Nephron (organoid): ENCODE measurements at regions not wholly inside any gene's neighbourhood (a gene's known extent, or its start where the extent isn't known, plus 50 kb on each side); places are given as distances from the start of the nearest gene placed in this dataset.

Experiments
- H3K27ac Mint-ChIP-seq, 3 experiments: 2 replicates each; pipeline ENCODE4 v1.8.0; 2020; ENCODE audit warnings: mixed read lengths in 3 of 3, mild to moderate bottlenecking in 2 of 3, moderate library complexity in 1 of 3
- H3K27me3 Mint-ChIP-seq: 2 replicates; pipeline ENCODE4 v1.8.0; 2021; ENCODE audit warnings: low read depth, mild to moderate bottlenecking, moderate library complexity, mixed read lengths
- H3K36me3 Mint-ChIP-seq: 2 replicates; pipeline ENCODE4 v1.8.0; 2020; ENCODE audit warnings: low read depth, mixed read lengths
- H3K4me1 Mint-ChIP-seq: 2 replicates; pipeline ENCODE4 v1.8.0; 2020; ENCODE audit warnings: mixed read lengths
- H3K4me3 Mint-ChIP-seq, 3 experiments: 2 replicates each; pipeline ENCODE4 v1.8.0; 2020; ENCODE audit warnings: mild to moderate bottlenecking in 3 of 3, mixed read lengths in 3 of 3, moderate library complexity in 2 of 3
- H3K9me3 Mint-ChIP-seq: 2 replicates; pipeline ENCODE4 v1.8.0; 2020; ENCODE audit warnings: mixed read lengths
- TF ChIP-seq, protein P1 (sequence below), 3 experiments: fragments of 200-600 bp; sonication (generic); IDR thresholded peaks; one replicate each; pipeline ENCODE4 v1.5.0; 2021; ENCODE audit warnings: antibody characterized with exemption in 3 of 3; ENCODE audit not compliant: unreplicated experiment in 3 of 3

DNA sequence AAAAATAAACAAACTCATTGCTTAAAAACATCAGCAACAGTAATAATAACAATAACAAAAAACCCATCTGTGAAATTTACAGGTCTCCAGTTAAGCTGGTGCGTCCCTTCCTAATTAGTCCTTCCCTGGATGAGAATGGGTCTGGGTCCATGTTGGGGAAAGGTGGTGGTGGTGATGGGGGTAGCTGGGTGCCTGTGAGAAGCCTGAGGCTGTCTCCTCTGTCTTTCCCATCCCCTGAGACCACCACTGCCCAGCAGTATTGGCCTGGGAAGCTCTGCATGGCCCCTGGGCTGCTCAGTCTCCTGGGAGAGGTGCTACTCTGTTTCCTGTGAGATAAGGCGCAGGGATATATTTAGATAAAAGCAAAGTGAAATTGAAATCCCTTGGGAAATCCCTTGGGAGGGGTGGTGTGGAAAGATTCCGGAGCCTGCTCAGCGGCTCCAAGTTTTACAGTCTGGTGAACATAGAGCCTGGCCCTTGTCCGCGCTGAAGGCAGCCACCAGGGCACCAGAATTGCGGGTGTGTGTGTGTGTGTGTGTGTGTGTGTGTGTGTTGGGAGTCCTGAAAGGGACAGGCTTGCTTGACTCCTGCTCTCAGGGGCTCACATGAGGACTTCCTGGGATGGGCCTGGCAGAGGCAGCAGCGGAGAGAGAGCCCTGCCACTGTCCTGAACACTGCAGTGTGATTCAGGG is 150.2 kb downstream of the FOXD2 start:
- Mint-ChIP-seq H3K4me1 (peaks cover 10% of the 10 kb centered on the region), H3K36me3 (no peaks in the 10 kb centered on the region), H3K9me3 (no peaks in the 10 kb centered on the region), H3K27me3 (peaks cover 26% of the 10 kb centered on the region), H3K27ac (peak overlapping the region in 1 of 3 experiments; percentile 48), H3K4me3 (no peak overlapping the region)
- TF ChIP-seq, protein P1, sequence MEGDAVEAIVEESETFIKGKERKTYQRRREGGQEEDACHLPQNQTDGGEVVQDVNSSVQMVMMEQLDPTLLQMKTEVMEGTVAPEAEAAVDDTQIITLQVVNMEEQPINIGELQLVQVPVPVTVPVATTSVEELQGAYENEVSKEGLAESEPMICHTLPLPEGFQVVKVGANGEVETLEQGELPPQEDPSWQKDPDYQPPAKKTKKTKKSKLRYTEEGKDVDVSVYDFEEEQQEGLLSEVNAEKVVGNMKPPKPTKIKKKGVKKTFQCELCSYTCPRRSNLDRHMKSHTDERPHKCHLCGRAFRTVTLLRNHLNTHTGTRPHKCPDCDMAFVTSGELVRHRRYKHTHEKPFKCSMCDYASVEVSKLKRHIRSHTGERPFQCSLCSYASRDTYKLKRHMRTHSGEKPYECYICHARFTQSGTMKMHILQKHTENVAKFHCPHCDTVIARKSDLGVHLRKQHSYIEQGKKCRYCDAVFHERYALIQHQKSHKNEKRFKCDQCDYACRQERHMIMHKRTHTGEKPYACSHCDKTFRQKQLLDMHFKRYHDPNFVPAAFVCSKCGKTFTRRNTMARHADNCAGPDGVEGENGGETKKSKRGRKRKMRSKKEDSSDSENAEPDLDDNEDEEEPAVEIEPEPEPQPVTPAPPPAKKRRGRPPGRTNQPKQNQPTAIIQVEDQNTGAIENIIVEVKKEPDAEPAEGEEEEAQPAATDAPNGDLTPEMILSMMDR (IDR thresholded peaks at IDR 0.05; ENCODE audit: unreplicated experiment in 3 of 3) = no peak

DNA sequence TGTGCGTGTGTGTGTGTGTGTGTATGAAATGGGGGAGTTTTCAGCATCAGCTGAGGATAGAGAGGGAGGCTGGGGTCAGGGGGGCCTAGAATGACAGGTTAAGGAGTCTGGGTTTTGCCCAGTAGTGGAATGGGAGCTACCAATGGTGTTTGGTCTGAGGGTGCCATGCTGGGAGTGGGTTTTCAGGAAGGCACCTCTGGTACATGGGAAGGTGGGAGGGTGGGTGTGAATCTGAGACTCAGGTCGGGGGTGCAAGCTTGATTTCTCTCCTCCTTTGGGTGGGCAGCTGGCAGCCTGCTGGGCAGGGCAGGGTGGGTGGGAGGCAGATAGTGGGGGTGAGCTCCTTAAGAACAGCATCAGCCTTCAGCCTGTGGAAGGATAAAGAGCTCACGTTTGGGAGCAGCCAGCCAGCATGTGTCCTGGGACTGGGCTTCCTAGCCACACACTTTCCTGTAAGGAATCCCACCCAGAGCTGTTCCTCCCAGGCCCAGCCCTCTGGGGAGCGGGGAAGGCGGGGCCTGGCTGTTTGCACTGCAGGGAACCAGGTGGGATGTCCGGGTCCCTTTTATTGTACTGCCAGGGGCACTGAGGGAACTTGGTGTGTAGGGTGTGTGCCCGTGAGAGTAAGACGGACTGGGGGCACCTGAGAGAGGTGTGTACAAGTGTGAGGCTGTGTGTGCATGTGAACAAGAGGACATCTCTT is 152.8 kb downstream of the FOXD2 start:
- Mint-ChIP-seq H3K36me3 (no peaks in the 10 kb centered on the region), H3K27me3 (peaks cover 24% of the 10 kb centered on the region), H3K27ac (no peak overlapping the region), H3K9me3 (no peaks in the 10 kb centered on the region), H3K4me3 (no peak overlapping the region), H3K4me1 (peaks cover 10% of the 10 kb centered on the region)
- TF ChIP-seq, protein P1 (IDR thresholded peaks at IDR 0.05; ENCODE audit: unreplicated experiment in 3 of 3) = no peak

DNA sequence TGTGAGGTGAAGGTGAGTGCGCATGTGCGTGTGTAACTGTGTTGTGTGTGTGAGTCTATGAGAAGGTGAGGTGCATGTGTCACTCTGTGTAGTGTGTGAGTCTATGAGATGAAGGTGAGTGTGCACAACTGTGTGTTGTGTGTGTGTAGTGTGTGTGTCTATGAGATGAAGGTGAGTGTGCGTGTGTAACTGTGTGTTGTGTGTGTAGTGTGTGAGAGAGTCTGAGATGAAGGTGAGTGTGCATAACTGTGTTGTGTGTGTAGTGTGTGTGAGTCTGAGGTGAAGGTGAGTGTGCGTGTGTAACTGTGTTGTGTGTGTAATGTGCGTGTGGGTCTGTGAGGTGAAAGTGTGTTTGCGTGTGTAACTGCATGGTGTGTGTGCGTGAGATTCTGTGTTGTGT is 154.0 kb downstream of the FOXD2 start:
- Mint-ChIP-seq H3K36me3 (no peaks in the 10 kb centered on the region), H3K9me3 (no peaks in the 10 kb centered on the region), H3K4me1 (peaks cover 10% of the 10 kb centered on the region), H3K27me3 (peaks cover 33% of the 10 kb centered on the region), H3K4me3 (no peak overlapping the region), H3K27ac (no peak overlapping the region)
- TF ChIP-seq, protein P1 (IDR thresholded peaks at IDR 0.05; ENCODE audit: unreplicated experiment in 3 of 3) = no peak

DNA sequence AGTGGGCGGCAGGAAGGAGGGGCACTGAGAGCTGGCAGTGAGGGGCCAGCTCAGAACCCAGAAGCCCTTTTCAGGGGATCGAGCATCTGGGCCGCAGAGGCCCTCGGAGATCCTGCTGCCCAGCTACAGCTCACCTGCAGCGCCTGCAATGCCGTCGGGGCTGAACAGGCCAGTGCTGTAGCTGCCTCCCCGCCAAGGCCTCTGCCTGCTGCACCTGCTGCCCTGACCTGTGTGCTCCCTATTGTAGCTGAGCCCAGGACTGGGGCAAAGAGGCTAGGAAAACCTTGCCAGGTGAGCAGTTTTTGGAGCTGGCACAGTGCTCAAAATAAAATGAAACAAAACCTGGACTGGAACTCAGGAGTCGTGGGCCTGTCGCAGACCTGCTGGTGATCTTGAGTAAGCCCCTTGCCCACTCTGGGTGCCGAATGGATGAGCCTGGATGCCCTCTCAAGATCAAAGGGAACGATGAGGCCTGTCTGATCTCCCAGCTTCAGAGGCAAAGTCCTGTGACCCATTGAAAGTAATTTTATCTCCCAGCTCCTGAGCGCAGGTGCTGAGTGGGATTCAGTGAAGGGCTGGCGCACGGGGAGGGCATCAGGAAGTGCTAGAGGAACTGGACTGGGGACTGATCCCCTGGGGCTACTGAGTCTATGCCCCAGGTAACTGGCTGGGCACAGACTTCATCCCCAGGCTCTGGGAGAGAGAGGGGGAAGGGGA is 154.6 kb downstream of the FOXD2 start:
- H3K9me3 Mint-ChIP-seq = no peaks in the 10 kb centered on the region
- H3K4me3 Mint-ChIP-seq = peak overlapping the region; percentile 63 to 71 (median 67)
- peaks cover 33% of the 10 kb centered on the region for H3K27me3 Mint-ChIP-seq
- H3K36me3 Mint-ChIP-seq = no peaks in the 10 kb centered on the region
- H3K4me1 Mint-ChIP-seq = peaks cover 10% of the 10 kb centered on the region
- TF ChIP-seq, protein P1 (IDR thresholded peaks at IDR 0.05; ENCODE audit: unreplicated experiment in 3 of 3) = no peak
- no peak overlapping the region for H3K27ac Mint-ChIP-seq

DNA sequence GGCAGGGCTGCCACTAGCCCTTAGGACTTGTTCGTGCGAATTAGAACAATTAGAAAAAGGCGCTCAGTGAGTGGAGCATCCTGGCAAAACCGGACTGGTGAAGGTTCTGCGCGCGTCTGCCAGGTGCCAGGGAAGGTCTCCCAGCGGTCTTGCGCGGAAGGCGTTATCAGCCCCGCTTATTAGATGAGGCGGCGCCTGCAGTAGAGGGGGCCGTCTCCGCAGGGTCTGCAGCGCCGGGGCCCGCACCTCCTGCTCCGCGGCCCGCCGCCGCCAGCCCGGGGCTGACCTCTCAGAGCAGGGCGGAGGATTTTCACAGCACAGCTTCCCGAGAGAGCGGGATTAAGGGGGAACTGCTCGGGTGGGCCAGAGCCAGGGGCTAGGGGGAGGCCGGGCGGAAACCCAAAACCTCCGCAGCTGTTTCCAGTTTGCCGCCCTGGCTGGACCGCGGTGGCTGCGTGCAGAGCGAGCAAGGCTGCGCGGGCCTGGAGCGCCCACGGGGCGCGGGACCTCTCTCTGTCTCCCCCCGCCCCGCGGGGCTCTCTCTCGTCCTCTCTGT is 155.2 kb downstream of the FOXD2 start:
- H3K27ac Mint-ChIP-seq = no peak overlapping the region
- H3K9me3 Mint-ChIP-seq = no peaks in the 10 kb centered on the region
- H3K27me3 Mint-ChIP-seq = peaks cover 32% of the 10 kb centered on the region
- H3K4me3 Mint-ChIP-seq = peak overlapping the region; percentile 63 to 71 (median 67)
- H3K36me3 Mint-ChIP-seq = no peaks in the 10 kb centered on the region
- H3K4me1 Mint-ChIP-seq = peaks cover 8% of the 10 kb centered on the region
- TF ChIP-seq, protein P1 (IDR thresholded peaks at IDR 0.05; ENCODE audit: unreplicated experiment in 3 of 3) = no peak
